GM12878 (cell line): ENCODE measurements at regions not wholly inside any gene's neighbourhood (a gene's known extent, or its start where the extent isn't known, plus 50 kb on each side); places are given as distances from the start of the nearest gene placed in this dataset.

Experiments used
- ATAC-seq: fragments of 200-7000 bp; cut with Tn5 transposase; 3 replicates; pipeline ENCODE4 v1.9.1; 2020; ENCODE audit warnings: mild to moderate bottlenecking, moderate library complexity
- BruUV-seq: library from RNA; stranded (reverse); fragments of 400-500 nt; replicated peaks from 2 replicates; lab custom pipeline; 2021; lab: Mats Ljungman, UMichigan
- CTCF ChIA-PET: fragments of 300-600 bp; sonication (Branson Sonifier 250); formaldehyde crosslinking; extraction: SDS; loops from one replicate; lab custom pipeline; 2021; ENCODE audit warnings: inconsistent platforms; lab: Yijun Ruan, JAX
- POLR2A ChIA-PET: fragments of 350-600 bp; formaldehyde crosslinking; extraction: SDS; loops from one replicate; lab custom pipeline; 2021; ENCODE audit warnings: inconsistent platforms; lab: Charles Lee
- RAD21 ChIA-PET: fragments of 300-600 bp; sonication (Branson Sonifier 250); formaldehyde crosslinking; loops from one replicate; lab custom pipeline; 2023; ENCODE audit warnings: antibody characterized with exemption; ENCODE audit not compliant: unreplicated experiment; lab: Charles Lee
- SMC1A ChIA-PET: fragments of 300-600 bp; sonication (Branson Sonifier 250); formaldehyde crosslinking; loops from one replicate; lab custom pipeline; 2023; ENCODE audit not compliant: unreplicated experiment, uncharacterized antibody; lab: Charles Lee
- DNase-seq: peaks from one replicate; pipeline ENCODE4 v3.0.0-alpha.2; 2011; ENCODE audit warnings: low read depth, low spot score
- FAIRE-seq: peaks from 3 replicates; lab custom pipeline; 2011; peaks lifted over from hg19 to GRCh38; lab: Jason Lieb, UNC
- H2AFZ ChIP-seq: 2 replicates; pipeline ENCODE4 v1.6.0; 2011; ENCODE audit warnings: low read depth, low read length, control low read depth; ENCODE audit not compliant: control insufficient read depth
- H3K27ac ChIP-seq: 2 replicates; pipeline ENCODE4 v1.5.1; 2011; ENCODE audit warnings: control low read depth; ENCODE audit not compliant: control insufficient read depth, insufficient read depth
- H3K27me3 ChIP-seq, 2 experiments: replicated peaks in 1 of 2; 2 replicates each; pipeline versions ENCODE4 v1.6.0 to v1.6.1; 2011; ENCODE audit warnings: low read length in 1 of 2; ENCODE audit not compliant: control insufficient read depth in 2 of 2, insufficient read depth in 2 of 2
- H3K36me3 ChIP-seq, 2 experiments: 2 replicates each; pipeline ENCODE4 v1.5.1; 2011; ENCODE audit warnings: low read length in 1 of 2; ENCODE audit not compliant: control insufficient read depth in 2 of 2, insufficient read depth in 2 of 2
- H3K4me1 ChIP-seq: 2 replicates; pipeline ENCODE4 v1.6.1; 2011; ENCODE audit warnings: mild to moderate bottlenecking, low read length, moderate library complexity, mixed read lengths; ENCODE audit not compliant: control insufficient read depth, insufficient read depth
- H3K4me2 ChIP-seq: 2 replicates; pipeline ENCODE4 v1.6.0; 2011; ENCODE audit warnings: control low read depth; ENCODE audit not compliant: control insufficient read depth, insufficient read depth
- H3K4me3 ChIP-seq: fragments of 200-600 bp; sonication (generic); 2 replicates; pipeline ENCODE4 v1.5.1; 2016
- H3K79me2 ChIP-seq: 2 replicates; pipeline ENCODE4 v1.6.0; 2011; ENCODE audit warnings: low read length; ENCODE audit not compliant: control insufficient read depth, insufficient read depth
- H3K9ac ChIP-seq: 2 replicates; pipeline ENCODE4 v1.8.0; 2011; ENCODE audit warnings: low read length, control low read depth, mixed read lengths; ENCODE audit not compliant: control insufficient read depth, insufficient read depth
- H3K9me3 ChIP-seq: replicated peaks from 3 replicates; pipeline ENCODE4 v1.5.1; 2011; ENCODE audit warnings: mild to moderate bottlenecking, low read length; ENCODE audit not compliant: control insufficient read depth, insufficient read depth
- H4K20me1 ChIP-seq: 2 replicates; pipeline ENCODE4 v1.6.0; 2011; ENCODE audit not compliant: control insufficient read depth, insufficient read depth
- BMI1 ChIP-seq: fragments of 450-650 bp; IDR thresholded peaks from 2 replicates; pipeline ENCODE4 v1.6.1; 2016; ENCODE audit warnings: mild to moderate bottlenecking, moderate library complexity, borderline replicate concordance
- CBX5 ChIP-seq: sonication (generic); IDR thresholded peaks from 2 replicates; pipeline ENCODE4 v1.6.1; 2016; ENCODE audit warnings: low read depth, moderate library complexity, mild to moderate bottlenecking, inconsistent platforms
- CEBPB ChIP-seq, 2 experiments: fragments of 150-350 bp in 1 of 2; IDR thresholded peaks; 2 replicates each; pipeline ENCODE4 v1.6.1; 2012 to 2014; ENCODE audit warnings: low read depth in 2 of 2, low read length in 2 of 2, borderline replicate concordance in 1 of 2, inconsistent platforms in 1 of 2
- MEF2A ChIP-seq: IDR thresholded peaks from 2 replicates; pipeline ENCODE4 v1.6.1; 2011; ENCODE audit warnings: low read depth, mild to moderate bottlenecking, low read length, moderate library complexity; ENCODE audit not compliant: insufficient read depth
- MEF2B ChIP-seq: fragments of 450-650 bp; IDR thresholded peaks from 2 replicates; pipeline ENCODE4 v1.6.1; 2018; ENCODE audit warnings: mild to moderate bottlenecking, moderate library complexity; ENCODE audit not compliant: partially characterized antibody, poor library complexity, severe bottlenecking
- NR2C1 ChIP-seq: fragments of 450-650 bp; IDR thresholded peaks from 2 replicates; pipeline ENCODE4 v1.6.1; 2017; ENCODE audit warnings: antibody characterized with exemption, mild to moderate bottlenecking, moderate library complexity
- NR2C2 ChIP-seq: IDR thresholded peaks from 2 replicates; pipeline ENCODE4 v1.6.1; 2011; ENCODE audit warnings: borderline replicate concordance, low read depth; ENCODE audit not compliant: control insufficient read depth, insufficient read length
- POLR2AphosphoS2 ChIP-seq: IDR thresholded peaks from 2 replicates; pipeline ENCODE4 v1.6.1; 2011; ENCODE audit warnings: low read depth, mild to moderate bottlenecking, low read length, improper control_type of control experiment, moderate library complexity
- RAD21 ChIP-seq: IDR thresholded peaks from 2 replicates; pipeline ENCODE4 v1.6.1; 2011; ENCODE audit warnings: mild to moderate bottlenecking, low read depth, low read length, moderate library complexity; ENCODE audit not compliant: insufficient read depth
- WGBS: methylation state at CpG from one replicate; pipeline ENCODE4 v1.1.6; 2016; ENCODE audit warnings: low lambda C conversion rate; ENCODE audit not compliant: insufficient replicate concordance, insufficient coverage; ENCODE audit errors: missing lambda C conversion rate; 5-methylcytosine and 5-hydroxymethylcytosine counted together
- in situ Hi-C: fragments of 300-500 bp; cut with MboI; formaldehyde crosslinking; loops from 9 replicates; pipeline ENCODE4 v1.14.3; 2018; ENCODE audit warnings: mixed read lengths
- intact Hi-C: fragments of 100-400 bp; cut with micrococcal nuclease; formaldehyde crosslinking; loops from one replicate; pipeline ENCODE4 v1.14.2; 2022; ENCODE audit not compliant: unreplicated experiment
- TF ChIP-seq, protein P1 (sequence below): IDR thresholded peaks from 2 replicates; pipeline ENCODE4 v1.6.1; 2012; ENCODE audit warnings: low read length, inconsistent platforms
- TF ChIP-seq, protein P2 (sequence below): fragments of 450-650 bp; IDR thresholded peaks from 2 replicates; pipeline ENCODE4 v1.6.1; 2017; ENCODE audit warnings: mild to moderate bottlenecking, low read depth, inconsistent platforms; ENCODE audit not compliant: poor library complexity, severe bottlenecking
- TF ChIP-seq, protein P3 (sequence below): fragments of 450-650 bp; IDR thresholded peaks from 2 replicates; pipeline ENCODE4 v1.6.1; 2017; ENCODE audit warnings: mild to moderate bottlenecking, moderate library complexity

DNA sequence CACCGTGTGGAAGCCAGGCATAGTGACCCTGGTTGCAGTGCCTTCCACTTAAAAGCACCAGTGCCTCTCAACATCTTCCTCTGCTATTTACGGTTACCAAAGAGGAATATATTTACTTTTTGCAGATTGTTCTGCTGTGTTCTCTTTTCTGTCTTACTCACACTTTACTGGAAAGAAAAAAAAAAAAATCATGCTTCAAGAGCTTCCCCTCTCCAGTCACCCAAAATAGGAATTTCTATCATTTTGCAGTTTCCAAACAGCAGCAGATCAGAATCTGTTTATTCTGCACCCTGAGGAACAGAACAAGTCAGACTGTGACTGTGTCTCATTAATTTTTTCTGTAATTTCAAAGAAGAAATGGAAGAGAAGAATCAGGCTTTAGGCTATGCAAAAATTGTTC, 96.1 kb downstream of the KCNJ2 start:
- H3K9me3 ChIP-seq = no peaks in the 10 kb centered on the region; the same call in 2 of the 3 replicates
- WGBS = 0% methylated on average over 2 of the region's 2 CpGs
- ChIA-PET RAD21 (interaction anchor here (0.6 to 1.2 kb wide), 3 partner anchors 14 to 98 kb away, joined by 3 to 4 read pairs (median 3); no protein-coding TSS in a partner anchor), CTCF (interaction anchor here (1.3 kb wide), 1 partner anchor 116 kb away, joined by 3 read pairs; no protein-coding TSS in a partner anchor), POLR2A (no interaction called here), SMC1A (interaction anchor here (0.7 to 1.2 kb wide), 6 partner anchors 8 to 644 kb away, joined by 3 to 4 read pairs (median 3); no protein-coding TSS in a partner anchor)
- no peaks in the 10 kb centered on the region for H3K4me1 ChIP-seq
- H3K27ac ChIP-seq = no peak overlapping the region
- DNase-seq (no peak), ATAC-seq (no peak), FAIRE-seq (no peak)
- no peaks in the 10 kb centered on the region for H3K36me3 ChIP-seq
- no TSS peak for BruUV-seq
- in situ Hi-C loops (no loop called here), intact Hi-C loops (no loop called here)
- no peaks in the 10 kb centered on the region for H4K20me1 ChIP-seq
- H3K9ac ChIP-seq = no peak overlapping the region
- no peak overlapping the region for H3K4me3 ChIP-seq
- TF ChIP-seq NR2C1 (no peak), MEF2A (no peak), BMI1 (no peak), RAD21 (no peak), POLR2AphosphoS2 (no peak), MEF2B (no peak), NR2C2 (no peak), CEBPB (IDR thresholded peaks at IDR 0.05; ENCODE audit: borderline replicate concordance in 1 of 2, low read depth in 2 of 2, low read length in 2 of 2) (no peak), CBX5 (no peak)
- TF ChIP-seq, protein P1, sequence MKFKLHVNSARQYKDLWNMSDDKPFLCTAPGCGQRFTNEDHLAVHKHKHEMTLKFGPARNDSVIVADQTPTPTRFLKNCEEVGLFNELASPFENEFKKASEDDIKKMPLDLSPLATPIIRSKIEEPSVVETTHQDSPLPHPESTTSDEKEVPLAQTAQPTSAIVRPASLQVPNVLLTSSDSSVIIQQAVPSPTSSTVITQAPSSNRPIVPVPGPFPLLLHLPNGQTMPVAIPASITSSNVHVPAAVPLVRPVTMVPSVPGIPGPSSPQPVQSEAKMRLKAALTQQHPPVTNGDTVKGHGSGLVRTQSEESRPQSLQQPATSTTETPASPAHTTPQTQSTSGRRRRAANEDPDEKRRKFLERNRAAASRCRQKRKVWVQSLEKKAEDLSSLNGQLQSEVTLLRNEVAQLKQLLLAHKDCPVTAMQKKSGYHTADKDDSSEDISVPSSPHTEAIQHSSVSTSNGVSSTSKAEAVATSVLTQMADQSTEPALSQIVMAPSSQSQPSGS = no peak
- TF ChIP-seq, protein P2, sequence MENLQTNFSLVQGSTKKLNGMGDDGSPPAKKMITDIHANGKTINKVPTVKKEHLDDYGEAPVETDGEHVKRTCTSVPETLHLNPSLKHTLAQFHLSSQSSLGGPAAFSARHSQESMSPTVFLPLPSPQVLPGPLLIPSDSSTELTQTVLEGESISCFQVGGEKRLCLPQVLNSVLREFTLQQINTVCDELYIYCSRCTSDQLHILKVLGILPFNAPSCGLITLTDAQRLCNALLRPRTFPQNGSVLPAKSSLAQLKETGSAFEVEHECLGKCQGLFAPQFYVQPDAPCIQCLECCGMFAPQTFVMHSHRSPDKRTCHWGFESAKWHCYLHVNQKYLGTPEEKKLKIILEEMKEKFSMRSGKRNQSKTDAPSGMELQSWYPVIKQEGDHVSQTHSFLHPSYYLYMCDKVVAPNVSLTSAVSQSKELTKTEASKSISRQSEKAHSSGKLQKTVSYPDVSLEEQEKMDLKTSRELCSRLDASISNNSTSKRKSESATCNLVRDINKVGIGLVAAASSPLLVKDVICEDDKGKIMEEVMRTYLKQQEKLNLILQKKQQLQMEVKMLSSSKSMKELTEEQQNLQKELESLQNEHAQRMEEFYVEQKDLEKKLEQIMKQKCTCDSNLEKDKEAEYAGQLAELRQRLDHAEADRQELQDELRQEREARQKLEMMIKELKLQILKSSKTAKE = no peak
- TF ChIP-seq, protein P3, sequence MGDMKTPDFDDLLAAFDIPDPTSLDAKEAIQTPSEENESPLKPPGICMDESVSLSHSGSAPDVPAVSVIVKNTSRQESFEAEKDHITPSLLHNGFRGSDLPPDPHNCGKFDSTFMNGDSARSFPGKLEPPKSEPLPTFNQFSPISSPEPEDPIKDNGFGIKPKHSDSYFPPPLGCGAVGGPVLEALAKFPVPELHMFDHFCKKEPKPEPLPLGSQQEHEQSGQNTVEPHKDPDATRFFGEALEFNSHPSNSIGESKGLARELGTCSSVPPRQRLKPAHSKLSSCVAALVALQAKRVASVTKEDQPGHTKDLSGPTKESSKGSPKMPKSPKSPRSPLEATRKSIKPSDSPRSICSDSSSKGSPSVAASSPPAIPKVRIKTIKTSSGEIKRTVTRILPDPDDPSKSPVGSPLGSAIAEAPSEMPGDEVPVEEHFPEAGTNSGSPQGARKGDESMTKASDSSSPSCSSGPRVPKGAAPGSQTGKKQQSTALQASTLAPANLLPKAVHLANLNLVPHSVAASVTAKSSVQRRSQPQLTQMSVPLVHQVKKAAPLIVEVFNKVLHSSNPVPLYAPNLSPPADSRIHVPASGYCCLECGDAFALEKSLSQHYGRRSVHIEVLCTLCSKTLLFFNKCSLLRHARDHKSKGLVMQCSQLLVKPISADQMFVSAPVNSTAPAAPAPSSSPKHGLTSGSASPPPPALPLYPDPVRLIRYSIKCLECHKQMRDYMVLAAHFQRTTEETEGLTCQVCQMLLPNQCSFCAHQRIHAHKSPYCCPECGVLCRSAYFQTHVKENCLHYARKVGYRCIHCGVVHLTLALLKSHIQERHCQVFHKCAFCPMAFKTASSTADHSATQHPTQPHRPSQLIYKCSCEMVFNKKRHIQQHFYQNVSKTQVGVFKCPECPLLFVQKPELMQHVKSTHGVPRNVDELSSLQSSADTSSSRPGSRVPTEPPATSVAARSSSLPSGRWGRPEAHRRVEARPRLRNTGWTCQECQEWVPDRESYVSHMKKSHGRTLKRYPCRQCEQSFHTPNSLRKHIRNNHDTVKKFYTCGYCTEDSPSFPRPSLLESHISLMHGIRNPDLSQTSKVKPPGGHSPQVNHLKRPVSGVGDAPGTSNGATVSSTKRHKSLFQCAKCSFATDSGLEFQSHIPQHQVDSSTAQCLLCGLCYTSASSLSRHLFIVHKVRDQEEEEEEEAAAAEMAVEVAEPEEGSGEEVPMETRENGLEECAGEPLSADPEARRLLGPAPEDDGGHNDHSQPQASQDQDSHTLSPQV = no peak
- no peaks in the 10 kb centered on the region for H3K79me2 ChIP-seq
- H3K27me3 ChIP-seq = no peaks in the 10 kb centered on the region
- no peak overlapping the region for H3K4me2 ChIP-seq
- no peak overlapping the region for H2AFZ ChIP-seq
